ENCODE measurements at regions not wholly inside any gene's neighbourhood (a gene's known extent, or its start where the extent isn't known, plus 50 kb on each side); places are given as distances from the start of the nearest gene placed in this dataset.

- TF ChIP-seq NPAS2 (CRISPR knock-in tag; IDR thresholded peaks at IDR 0.05; ENCODE audit: borderline replicate concordance) (no peak), EHMT2 (IDR thresholded peaks at IDR 0.05; ENCODE audit: low read depth) (no peak), BHLHE40 (IDR thresholded peaks at IDR 0.05; ENCODE audit: low read depth, low read length) (no peak), HOXB13 (CRISPR knock-in tag; IDR thresholded peaks at IDR 0.05; ENCODE audit: low read depth) (no peak), RNF2 (IDR thresholded peaks at IDR 0.05; ENCODE audit: borderline replicate concordance, low read depth) (no peak), HMGXB4 (CRISPR knock-in tag; IDR thresholded peaks at IDR 0.05; ENCODE audit: borderline replicate concordance) (no peak), SREBF2 (IDR thresholded peaks at IDR 0.05) (no peak), KDM5A (IDR thresholded peaks at IDR 0.05) (no peak), BCL3 (IDR thresholded peaks at IDR 0.05) (no peak), HEYL (CRISPR knock-in tag; IDR thresholded peaks at IDR 0.05) (no peak), ZSCAN20 (CRISPR knock-in tag; IDR thresholded peaks at IDR 0.05) (no peak), ZC3H11A (IDR thresholded peaks at IDR 0.05) (no peak), REST (IDR thresholded peaks at IDR 0.05) (no peak), POLR2AphosphoS2 (conservative IDR thresholded peaks at IDR 0.05; ENCODE audit: low read length) (no peak)
- DNase-seq (ENCODE audit: low read depth in 1 of 2, low spot score in 1 of 2) (no peak), ATAC-seq (no peak), FAIRE-seq (no peak)
- H3K4me3 ChIP-seq: no peak overlapping the region
- 20% methylated on average over 2 of the region's 2 CpGs for WGBS (ENCODE audit: missing lambda C conversion rate)
- H3K4me1 ChIP-seq: no peaks in the 10 kb centered on the region
- no peaks in the 10 kb centered on the region for H3K9me3 ChIP-seq
- ChIA-PET CTCF (interaction anchor here (1.0 kb wide), 1 partner anchor 61 kb away, joined by 3 read pairs; no protein-coding TSS in a partner anchor), POLR2A (no interaction called here)
- no peak overlapping the region for H3K27ac ChIP-seq
- H3K4me2 ChIP-seq: no peak overlapping the region
Observed at GRCh38 chr2:176753752-176754474, 458.7 kb upstream of the HNRNPA3 start.

GRCh38 chr2:176755537-176756135 is 457.0 kb upstream of the HNRNPA3 start:
- FAIRE-seq: no peak
- CTCF ChIA-PET: interaction anchor here (0.6 kb wide), 1 partner anchor 986 kb away, joined by 3 read pairs; no protein-coding TSS in a partner anchor
- POLR2A ChIA-PET: no interaction called here
- no peak overlapping the region for H3K4me2 ChIP-seq
- no peak for ATAC-seq
- no peaks in the 10 kb centered on the region for H3K9me3 ChIP-seq
- no peaks in the 10 kb centered on the region for H3K4me1 ChIP-seq
- WGBS (ENCODE audit: missing lambda C conversion rate): 26% methylated on average over 4 of the region's 4 CpGs
- no peak overlapping the region for H3K4me3 ChIP-seq
- H3K27ac ChIP-seq: no peak overlapping the region
- DNase-seq (ENCODE audit: low read depth in 1 of 2, low spot score in 1 of 2): no peak
- TF ChIP-seq MYC (IDR thresholded peaks at IDR 0.05; ENCODE audit: borderline replicate concordance, low read length) (no peak), RAD21 (conservative IDR thresholded peaks at IDR 0.05 in 1 of 2, IDR thresholded peaks at IDR 0.05 in 1 of 2) (no peak), CHD4 (IDR thresholded peaks at IDR 0.05; ENCODE audit: borderline replicate concordance) (no peak), ZC3H11A (IDR thresholded peaks at IDR 0.05) (no peak), ZSCAN20 (CRISPR knock-in tag; IDR thresholded peaks at IDR 0.05) (no peak), NFE2L2 (conservative IDR thresholded peaks at IDR 0.05; ENCODE audit: low read length) (no peak), TFCP2L1 (CRISPR knock-in tag; IDR thresholded peaks at IDR 0.05) (no peak), NR3C1 (IDR thresholded peaks at IDR 0.05) (no peak), HOXA7 (CRISPR knock-in tag; IDR thresholded peaks at IDR 0.05) (no peak), RCOR1 (IDR thresholded peaks at IDR 0.05; ENCODE audit: low read depth, low read length) (no peak), POLR2A (IDR thresholded peaks at IDR 0.05; ENCODE audit: low read length) (no peak), CHD2 (IDR thresholded peaks at IDR 0.05; ENCODE audit: low read length, partially characterized antibody) (no peak), E2F6 (IDR thresholded peaks at IDR 0.05; ENCODE audit: borderline replicate concordance, low read depth) (no peak), HES2 (IDR thresholded peaks at IDR 0.05) (no peak), SMC3 (IDR thresholded peaks at IDR 0.05) (no peak), POLR2AphosphoS2 (conservative IDR thresholded peaks at IDR 0.05; ENCODE audit: low read length) (no peak)

Data from A549 (cell line).